ENCODE measurements at regions not wholly inside any gene's neighbourhood (a gene's known extent, or its start where the extent isn't known, plus 50 kb on each side); places are given as distances from the start of the nearest gene placed in this dataset.
"Not testable (repeated sequence)": the region's sequence is repeated elsewhere in the genome, so short reads cannot be mapped to it uniquely, and the experiment has no call there.

DNA sequence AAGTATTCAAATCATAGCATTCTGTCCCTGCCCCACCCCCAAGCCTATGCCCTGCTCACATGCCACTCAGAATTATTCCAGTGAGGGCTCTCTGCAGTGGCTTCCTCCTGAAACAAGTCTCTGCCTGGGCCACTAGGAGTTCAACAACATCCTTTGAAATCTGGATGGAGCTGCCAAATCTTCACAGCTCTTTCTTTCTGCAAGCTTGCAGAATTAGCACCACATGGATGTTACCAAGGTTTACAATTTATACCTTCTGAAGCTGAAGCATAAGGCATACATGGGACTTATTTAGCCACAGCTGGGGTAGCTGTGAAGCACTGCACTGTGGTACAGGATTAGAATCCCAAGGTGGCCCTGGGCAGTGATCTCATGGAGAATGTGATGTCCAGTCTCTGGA, 577.5 kb downstream of the CD109 start:
- H3K9me3 Mint-ChIP-seq: peaks cover 0 to 4% (median 0%) of the 10 kb centered on the region in 7 donors
- no peaks in the 10 kb centered on the region for H3K36me3 Mint-ChIP-seq
- H3K27me3 Mint-ChIP-seq: no peaks in the 10 kb centered on the region
- ATAC-seq (ENCODE audit: low read depth in 2 of 2): no peak
- Histone ChIP-seq H3K27me3 (ENCODE audit: control insufficient read depth, insufficient read depth, low read length) (no peaks in the 10 kb centered on the region), H3K36me3 (ENCODE audit: control insufficient read depth, insufficient read depth, low read length) (no peaks in the 10 kb centered on the region), H3K4me3 (ENCODE audit: low read depth, low read length) (no peak overlapping the region), H3K27ac (ENCODE audit: insufficient read depth, low read length, poor library complexity, severe bottlenecking) (no peak overlapping the region), H3K9me3 (ENCODE audit: control insufficient read depth in 2 of 2, low read length in 2 of 2) (no peaks in the 10 kb centered on the region), H3K4me1 (ENCODE audit: control insufficient read depth, insufficient read depth, low read length, poor library complexity, severe bottlenecking) (no peaks in the 10 kb centered on the region)
- no peaks in the 10 kb centered on the region for H3K4me1 Mint-ChIP-seq
- no peak overlapping the region for H3K27ac Mint-ChIP-seq
- no peak overlapping the region for H3K4me3 Mint-ChIP-seq
- DNase-seq: no peak

DNA sequence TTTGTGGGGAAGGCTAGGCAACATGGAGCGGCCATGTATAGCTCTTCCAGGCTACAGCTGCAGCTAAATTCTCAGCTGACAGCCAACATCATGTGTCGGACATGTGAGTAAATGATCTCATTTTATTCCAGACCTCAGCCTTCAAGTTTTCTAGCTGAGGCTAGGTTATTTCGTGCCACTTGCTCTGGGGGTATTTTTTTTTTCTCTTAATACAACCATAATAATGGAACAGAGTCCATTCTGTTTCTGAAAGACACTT, 573.5 kb downstream of the CD109 start:
- Histone ChIP-seq H3K4me3 (ENCODE audit: low read depth, low read length) (no peak overlapping the region), H3K27ac (ENCODE audit: insufficient read depth, low read length, poor library complexity, severe bottlenecking) (no peak overlapping the region), H3K4me1 (ENCODE audit: control insufficient read depth, insufficient read depth, low read length, poor library complexity, severe bottlenecking) (no peaks in the 10 kb centered on the region), H3K9me3 (ENCODE audit: control insufficient read depth in 2 of 2, low read length in 2 of 2) (no peaks in the 10 kb centered on the region), H3K27me3 (ENCODE audit: control insufficient read depth, insufficient read depth, low read length) (no peaks in the 10 kb centered on the region), H3K36me3 (ENCODE audit: control insufficient read depth, insufficient read depth, low read length) (no peaks in the 10 kb centered on the region)
- no peaks in the 10 kb centered on the region for H3K27me3 Mint-ChIP-seq
- H3K4me3 Mint-ChIP-seq: no peak overlapping the region
- ATAC-seq (ENCODE audit: low read depth in 2 of 2) (no peak), DNase-seq (no peak)
- no peak overlapping the region for H3K27ac Mint-ChIP-seq
- peaks cover 0 to 5% (median 1%) of the 10 kb centered on the region in 7 donors for H3K9me3 Mint-ChIP-seq
- no peaks in the 10 kb centered on the region for H3K36me3 Mint-ChIP-seq
- no peaks in the 10 kb centered on the region for H3K4me1 Mint-ChIP-seq

DNA sequence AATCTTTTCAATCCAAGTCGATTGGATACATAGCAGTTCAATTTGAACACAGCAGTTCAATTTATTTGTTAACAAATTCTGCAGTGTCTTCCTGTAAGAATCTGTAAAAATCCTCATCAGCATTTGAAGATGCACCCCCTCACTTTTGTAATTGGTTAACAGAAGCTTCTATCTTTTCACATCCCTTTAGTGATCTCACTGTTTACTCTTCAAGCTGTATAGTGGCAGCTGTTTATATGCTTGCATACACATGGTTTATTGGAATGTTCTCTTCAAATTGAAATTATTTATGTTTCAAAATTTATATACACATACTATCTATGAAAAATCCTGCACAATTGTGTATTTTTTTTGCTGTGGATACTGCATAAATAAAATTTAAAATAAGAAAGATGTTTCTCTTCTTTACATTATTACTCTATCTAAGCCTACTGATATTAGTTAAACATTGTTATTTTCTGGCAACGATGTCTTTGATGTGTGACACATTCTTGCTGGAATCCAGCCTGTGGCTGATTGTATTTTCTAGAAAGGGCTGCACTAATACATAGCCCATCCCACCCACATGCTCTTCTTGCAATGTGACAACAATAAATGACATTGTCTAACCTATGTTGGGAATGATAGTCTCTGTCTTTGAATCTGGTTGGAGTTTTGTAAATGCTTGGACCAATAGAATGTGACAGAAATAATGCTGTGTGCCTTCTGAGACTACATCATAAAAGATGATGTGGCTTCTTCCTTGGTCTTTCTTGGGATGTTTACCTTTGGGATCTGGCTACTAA, 573.0 kb downstream of the CD109 start:
- Mint-ChIP-seq H3K4me1 (no peaks in the 10 kb centered on the region), H3K4me3 (no peak overlapping the region), H3K36me3 (no peaks in the 10 kb centered on the region), H3K9me3 (peaks cover 0 to 5% (median 1%) of the 10 kb centered on the region in 7 donors), H3K27ac (no peak overlapping the region), H3K27me3 (no peaks in the 10 kb centered on the region)
- ATAC-seq (ENCODE audit: low read depth in 2 of 2): no peak
- no peaks in the 10 kb centered on the region for H3K9me3 ChIP-seq (ENCODE audit: control insufficient read depth in 2 of 2, low read length in 2 of 2)
- H3K27ac ChIP-seq (ENCODE audit: insufficient read depth, low read length, poor library complexity, severe bottlenecking): no peak overlapping the region
- no peaks in the 10 kb centered on the region for H3K27me3 ChIP-seq (ENCODE audit: control insufficient read depth, insufficient read depth, low read length)
- DNase-seq: no peak
- H3K36me3 ChIP-seq (ENCODE audit: control insufficient read depth, insufficient read depth, low read length): no peaks in the 10 kb centered on the region
- no peak overlapping the region for H3K4me3 ChIP-seq (ENCODE audit: low read depth, low read length)
- no peaks in the 10 kb centered on the region for H3K4me1 ChIP-seq (ENCODE audit: control insufficient read depth, insufficient read depth, low read length, poor library complexity, severe bottlenecking)

DNA sequence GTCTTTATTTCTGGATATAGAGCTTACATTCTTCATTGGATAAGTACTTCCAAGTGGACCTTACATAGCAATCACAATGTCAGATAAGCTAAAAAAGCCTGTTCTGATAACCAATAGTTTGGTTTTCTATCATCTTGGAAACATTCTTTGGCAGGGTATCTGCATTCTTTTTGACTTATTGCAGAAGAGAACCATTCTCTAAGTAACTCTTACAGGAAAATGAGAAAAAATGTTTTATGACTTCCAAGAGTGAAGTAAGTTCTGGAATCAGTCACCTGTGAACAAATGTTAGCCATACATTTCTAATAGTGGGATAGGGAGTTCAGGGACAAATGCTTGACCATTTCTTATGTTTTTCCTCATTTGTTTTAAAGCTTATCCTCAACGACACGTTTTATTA, 564.0 kb downstream of the CD109 start:
- Mint-ChIP-seq H3K4me3 (no peak overlapping the region), H3K27ac (no peak overlapping the region), H3K4me1 (no peaks in the 10 kb centered on the region), H3K9me3 (peaks cover 0 to 5% (median 1%) of the 10 kb centered on the region in 7 donors), H3K36me3 (no peaks in the 10 kb centered on the region), H3K27me3 (no peaks in the 10 kb centered on the region)
- no peaks in the 10 kb centered on the region for H3K9me3 ChIP-seq (ENCODE audit: control insufficient read depth in 2 of 2, low read length in 2 of 2)
- H3K4me1 ChIP-seq (ENCODE audit: control insufficient read depth, insufficient read depth, low read length, poor library complexity, severe bottlenecking): no peaks in the 10 kb centered on the region
- ATAC-seq (ENCODE audit: low read depth in 2 of 2) (no peak), DNase-seq (no peak)
- H3K27me3 ChIP-seq (ENCODE audit: control insufficient read depth, insufficient read depth, low read length): no peaks in the 10 kb centered on the region
- no peak overlapping the region for H3K27ac ChIP-seq (ENCODE audit: insufficient read depth, low read length, poor library complexity, severe bottlenecking)
- no peaks in the 10 kb centered on the region for H3K36me3 ChIP-seq (ENCODE audit: control insufficient read depth, insufficient read depth, low read length)
- H3K4me3 ChIP-seq (ENCODE audit: low read depth, low read length): no peak overlapping the region

DNA sequence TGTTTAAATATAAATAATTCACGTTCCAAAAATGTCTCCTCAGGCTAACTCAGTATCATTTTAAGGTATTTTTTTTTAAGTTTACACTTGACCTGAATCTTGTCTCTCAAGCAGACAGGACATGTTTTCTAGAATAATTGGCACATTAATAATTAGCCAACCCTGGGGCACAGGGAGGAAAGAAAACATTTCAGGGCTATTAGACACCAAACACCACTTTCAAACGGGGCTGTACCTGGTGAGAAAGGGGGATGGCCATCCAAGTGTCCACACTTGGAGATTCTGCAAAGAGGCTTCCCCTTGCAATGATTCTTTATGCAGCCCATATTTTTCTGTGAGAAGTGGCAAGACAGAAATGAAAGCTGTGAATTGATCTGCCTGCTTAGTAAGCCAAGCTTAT, 560.8 kb downstream of the CD109 start:
- no peak for DNase-seq
- Histone ChIP-seq H3K27ac (ENCODE audit: insufficient read depth, low read length, poor library complexity, severe bottlenecking) (no peak overlapping the region), H3K4me1 (ENCODE audit: control insufficient read depth, insufficient read depth, low read length, poor library complexity, severe bottlenecking) (no peaks in the 10 kb centered on the region), H3K4me3 (ENCODE audit: low read depth, low read length) (no peak overlapping the region), H3K9me3 (ENCODE audit: control insufficient read depth in 2 of 2, low read length in 2 of 2) (no peaks in the 10 kb centered on the region), H3K27me3 (ENCODE audit: control insufficient read depth, insufficient read depth, low read length) (no peaks in the 10 kb centered on the region), H3K36me3 (ENCODE audit: control insufficient read depth, insufficient read depth, low read length) (no peaks in the 10 kb centered on the region)
- Mint-ChIP-seq H3K27ac (no peak overlapping the region), H3K4me3 (no peak overlapping the region), H3K27me3 (no peaks in the 10 kb centered on the region), H3K9me3 (peaks cover 0 to 4% (median 0%) of the 10 kb centered on the region in 7 donors), H3K36me3 (no peaks in the 10 kb centered on the region), H3K4me1 (no peaks in the 10 kb centered on the region)
- ATAC-seq (ENCODE audit: low read depth in 2 of 2): no peak

DNA sequence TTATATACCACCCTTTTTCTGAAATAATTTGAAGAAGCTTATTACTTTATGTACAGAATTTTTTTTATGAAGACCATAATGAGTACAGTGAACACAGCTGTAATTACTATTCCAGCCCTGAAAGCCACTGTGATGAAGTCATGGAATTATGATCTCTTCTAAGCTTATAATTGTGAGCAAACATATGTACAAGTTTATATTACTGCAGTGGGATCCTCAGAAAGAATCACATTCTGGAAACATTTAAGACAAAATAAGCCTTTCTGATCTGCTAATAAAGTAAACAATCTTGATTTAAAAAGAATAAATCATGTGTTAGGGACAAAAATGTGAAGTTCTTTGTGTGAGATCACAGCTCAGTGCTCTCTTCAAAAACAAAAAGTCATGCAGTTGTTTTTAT, 560.4 kb downstream of the CD109 start:
- no peaks in the 10 kb centered on the region for H3K9me3 ChIP-seq (ENCODE audit: control insufficient read depth in 2 of 2, low read length in 2 of 2)
- no peak overlapping the region for H3K4me3 Mint-ChIP-seq

DNA sequence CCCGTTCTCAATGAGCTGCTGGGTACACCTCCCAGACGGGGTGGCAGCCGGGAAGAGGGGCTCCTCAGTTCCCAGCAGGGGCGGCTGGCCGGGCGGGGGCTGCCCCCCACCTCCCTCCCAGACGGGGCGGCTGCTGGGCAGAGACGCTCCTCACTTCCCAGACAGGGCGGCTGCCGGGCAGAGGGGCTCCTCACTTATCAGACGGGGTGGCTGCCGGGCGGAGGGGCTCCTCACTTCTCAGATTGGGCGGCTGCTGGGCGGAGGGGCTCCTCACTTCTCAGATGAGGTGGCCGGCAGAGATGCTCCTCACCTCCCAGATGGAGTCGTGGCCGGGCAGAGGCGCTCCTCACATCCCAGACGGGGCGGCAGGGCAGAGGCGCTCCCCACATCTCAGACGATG, 559.0 kb downstream of the CD109 start:
- H3K9me3 Mint-ChIP-seq: peaks cover 0 to 11% (median 3%) of the 10 kb centered on the region in 7 donors
- H3K27me3 ChIP-seq (ENCODE audit: control insufficient read depth, insufficient read depth, low read length): not testable (repeated sequence)

More for the DNA sequence above, 560.4 kb downstream of the CD109 start:
- H3K36me3 Mint-ChIP-seq: no peaks in the 10 kb centered on the region
- no peak overlapping the region for H3K27ac Mint-ChIP-seq
- H3K4me1 Mint-ChIP-seq: no peaks in the 10 kb centered on the region
- Histone ChIP-seq H3K4me3 (ENCODE audit: low read depth, low read length) (no peak overlapping the region), H3K36me3 (ENCODE audit: control insufficient read depth, insufficient read depth, low read length) (no peaks in the 10 kb centered on the region), H3K4me1 (ENCODE audit: control insufficient read depth, insufficient read depth, low read length, poor library complexity, severe bottlenecking) (no peaks in the 10 kb centered on the region), H3K27ac (ENCODE audit: insufficient read depth, low read length, poor library complexity, severe bottlenecking) (no peak overlapping the region), H3K27me3 (ENCODE audit: control insufficient read depth, insufficient read depth, low read length) (no peaks in the 10 kb centered on the region)
- ATAC-seq (ENCODE audit: low read depth in 2 of 2): no peak
- H3K9me3 Mint-ChIP-seq: peaks cover 0 to 5% (median 2%) of the 10 kb centered on the region in 7 donors
- H3K27me3 Mint-ChIP-seq: no peaks in the 10 kb centered on the region
- DNase-seq: no peak

DNA sequence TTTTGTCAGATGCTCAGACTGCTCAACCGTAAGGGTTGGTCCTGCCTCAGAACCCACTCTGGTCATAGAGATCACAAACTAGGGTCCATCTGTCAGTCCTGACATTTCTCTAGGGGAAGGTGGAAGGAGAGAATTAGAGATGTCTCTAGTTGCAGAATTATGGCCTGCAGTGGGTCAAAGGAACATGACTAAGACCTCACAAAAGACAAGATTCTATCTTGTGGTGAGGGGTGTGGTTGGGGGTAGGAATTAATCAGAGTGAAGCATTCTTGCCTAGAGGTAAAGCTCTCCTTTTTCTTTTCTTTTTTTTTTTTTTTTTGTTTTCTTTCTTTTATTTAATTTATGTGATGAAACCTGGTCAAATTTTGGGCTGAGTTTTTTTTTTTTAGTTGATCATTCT, 558.1 kb downstream of the CD109 start:
- H3K27ac ChIP-seq (ENCODE audit: insufficient read depth, low read length, poor library complexity, severe bottlenecking); DNase-seq; H3K4me1 Mint-ChIP-seq; H3K36me3 ChIP-seq (ENCODE audit: control insufficient read depth, insufficient read depth, low read length); H3K27me3 Mint-ChIP-seq; H3K9me3 Mint-ChIP-seq; H3K9me3 ChIP-seq (ENCODE audit: control insufficient read depth in 2 of 2, low read length in 2 of 2); H3K4me3 Mint-ChIP-seq; ATAC-seq (ENCODE audit: low read depth in 2 of 2); H3K27ac Mint-ChIP-seq; H3K4me1 ChIP-seq (ENCODE audit: control insufficient read depth, insufficient read depth, low read length, poor library complexity, severe bottlenecking); H3K36me3 Mint-ChIP-seq; H3K4me3 ChIP-seq (ENCODE audit: low read depth, low read length); H3K27me3 ChIP-seq (ENCODE audit: control insufficient read depth, insufficient read depth, low read length): not testable (repeated sequence)

More for the DNA sequence above, 559.0 kb downstream of the CD109 start:
- H3K27me3 Mint-ChIP-seq; H3K27ac ChIP-seq (ENCODE audit: insufficient read depth, low read length, poor library complexity, severe bottlenecking); DNase-seq; H3K9me3 ChIP-seq (ENCODE audit: control insufficient read depth in 2 of 2, low read length in 2 of 2); H3K27ac Mint-ChIP-seq; H3K4me1 Mint-ChIP-seq; H3K4me3 Mint-ChIP-seq; H3K4me1 ChIP-seq (ENCODE audit: control insufficient read depth, insufficient read depth, low read length, poor library complexity, severe bottlenecking); H3K36me3 ChIP-seq (ENCODE audit: control insufficient read depth, insufficient read depth, low read length); H3K4me3 ChIP-seq (ENCODE audit: low read depth, low read length); ATAC-seq (ENCODE audit: low read depth in 2 of 2); H3K36me3 Mint-ChIP-seq: not testable (repeated sequence)

Data from CD4-positive, CD25-positive, alpha-beta regulatory T cell (primary cell).